GM20000 (cell line): ENCODE measurements at regions not wholly inside any gene's neighbourhood (a gene's known extent, or its start where the extent isn't known, plus 50 kb on each side); places are given as distances from the start of the nearest gene placed in this dataset.

ENCODE experiments used
- DNase-seq: peaks from one replicate; pipeline ENCODE4 v3.0.0; 2012; ENCODE audit warnings: low spot score
- CTCF ChIP-seq: IDR thresholded peaks from 2 replicates; pipeline ENCODE4 v1.5.1; 2012; ENCODE audit warnings: mild to moderate bottlenecking, control low read depth; ENCODE audit errors: extremely low read depth, missing control alignments

DNA sequence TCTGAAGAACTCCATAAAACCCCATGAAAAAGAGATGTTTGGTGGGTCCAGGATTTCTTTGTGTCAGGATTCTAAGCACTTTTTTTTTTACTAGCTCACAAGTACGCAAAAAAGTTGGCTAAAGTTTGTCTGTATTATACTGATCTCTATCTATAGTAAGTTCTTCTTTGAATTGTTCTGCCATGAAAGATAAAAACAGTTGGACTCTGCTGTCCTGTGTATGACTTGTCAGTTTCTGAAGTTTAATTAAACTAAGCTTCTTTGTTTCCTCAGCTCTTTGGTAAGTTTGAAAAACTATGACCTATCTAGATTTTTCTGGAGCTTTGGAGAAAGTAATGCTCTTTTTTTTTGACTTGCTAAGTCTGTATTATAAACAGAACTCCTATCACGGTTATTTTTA is 812.2 kb upstream of the LUZP2 start:
- DNase-seq, result no peak
- no peak for TF ChIP-seq CTCF

DNA sequence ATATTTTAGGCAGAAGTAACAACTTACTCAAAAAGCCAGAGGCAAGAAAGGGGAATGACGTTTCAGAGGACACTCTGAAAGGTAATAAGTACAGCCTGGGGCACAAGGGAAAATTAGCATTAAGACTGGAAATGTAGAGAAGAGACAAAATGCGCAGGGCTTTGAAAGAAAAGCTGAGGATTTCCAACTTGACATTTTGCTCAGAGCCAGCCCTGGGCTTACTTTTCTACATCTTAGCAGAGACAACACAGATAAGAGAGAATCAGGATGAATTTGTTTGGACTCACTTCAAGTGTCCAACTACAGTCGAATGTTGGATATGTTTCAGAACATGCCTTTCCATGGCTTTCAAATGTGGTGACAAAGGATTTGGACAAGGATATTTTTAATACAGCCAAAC is 808.9 kb upstream of the LUZP2 start:
- TF ChIP-seq CTCF, result no peak
- no peak for DNase-seq

DNA sequence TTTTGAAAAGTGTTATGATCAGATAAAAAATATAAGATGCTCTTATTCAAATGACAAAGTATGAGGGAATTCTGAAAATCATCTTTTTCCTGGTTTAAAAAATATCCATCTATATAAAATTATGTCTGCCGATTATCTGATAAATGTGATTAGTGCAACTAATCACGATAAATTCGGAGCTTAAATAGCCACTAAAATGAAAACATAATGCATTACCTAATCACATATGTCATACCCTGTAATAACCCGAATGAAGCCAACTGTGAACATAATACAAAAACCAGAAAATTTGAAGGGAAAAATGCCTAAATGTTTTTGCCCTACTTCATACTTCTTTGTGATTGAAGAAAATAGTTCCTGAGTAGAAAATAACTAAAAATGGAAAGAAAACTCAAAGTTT is 808.4 kb upstream of the LUZP2 start:
- no peak for DNase-seq
- no peak for TF ChIP-seq CTCF

DNA sequence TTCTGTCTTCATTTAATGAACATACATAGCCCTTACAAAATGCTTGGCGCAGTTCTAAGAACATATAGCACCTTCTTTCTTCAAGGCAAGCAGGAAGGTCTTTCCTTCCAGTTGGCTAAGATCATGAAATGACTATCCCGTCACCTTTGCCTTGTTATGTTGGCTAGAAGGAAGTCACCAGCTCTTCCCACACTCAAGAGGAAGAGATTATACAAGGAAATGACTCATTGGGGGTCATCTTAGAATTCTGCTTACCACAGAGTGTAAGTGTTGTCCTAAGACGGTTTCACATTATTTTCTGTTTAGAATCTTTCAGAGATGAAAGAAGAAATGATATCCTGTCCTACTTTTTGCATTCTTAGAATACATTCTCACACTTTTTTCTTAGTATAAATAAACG is 808.0 kb upstream of the LUZP2 start:
- TF ChIP-seq CTCF, result no peak
- DNase-seq, result no peak

DNA sequence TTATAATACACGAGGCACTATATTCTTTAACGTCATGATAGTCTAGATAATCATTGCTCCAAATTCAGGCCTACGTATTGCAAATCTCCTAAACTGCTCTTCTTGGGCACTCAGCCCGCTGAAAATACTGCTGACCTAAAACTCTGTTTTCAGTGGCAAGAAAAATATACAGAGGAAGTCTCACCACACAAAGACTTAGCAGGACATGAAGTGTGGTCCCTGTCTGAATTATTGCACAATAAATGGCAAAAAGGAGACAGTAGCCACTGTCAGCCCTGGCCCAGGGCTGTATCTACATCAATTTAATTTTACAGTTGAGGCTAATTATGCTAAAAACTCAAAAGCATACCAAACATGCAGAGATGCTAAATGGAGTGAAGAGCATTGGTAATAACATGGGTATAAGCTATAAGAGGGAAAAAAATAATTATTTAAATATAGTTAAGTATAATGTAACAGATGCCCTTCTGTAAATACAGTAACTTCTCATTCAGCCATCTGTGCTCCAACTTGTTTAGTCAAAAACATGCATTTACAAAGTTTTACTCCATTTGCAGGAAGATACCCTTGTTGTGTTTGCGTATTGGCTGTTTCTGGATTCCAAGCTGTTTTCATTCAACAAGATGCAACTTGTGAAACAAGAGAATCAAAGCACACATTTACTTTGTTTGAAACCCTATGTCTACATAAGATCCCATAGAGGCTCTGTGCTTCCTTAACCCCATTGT is 800.0 kb upstream of the LUZP2 start:
- TF ChIP-seq CTCF, result no peak
- DNase-seq, result no peak

GRCh38 chr11:23704183-23704582 is 792.7 kb upstream of the LUZP2 start:
- no peak for TF ChIP-seq CTCF
- no peak for DNase-seq

- DNase-seq, result no peak
- no peak for TF ChIP-seq CTCF
Observed at GRCh38 chr11:23711981-23712380, 784.9 kb upstream of the LUZP2 start.
